ENCODE measurements at regions not wholly inside any gene's neighbourhood (a gene's known extent, or its start where the extent isn't known, plus 50 kb on each side); places are given as distances from the start of the nearest gene placed in this dataset.

DNA sequence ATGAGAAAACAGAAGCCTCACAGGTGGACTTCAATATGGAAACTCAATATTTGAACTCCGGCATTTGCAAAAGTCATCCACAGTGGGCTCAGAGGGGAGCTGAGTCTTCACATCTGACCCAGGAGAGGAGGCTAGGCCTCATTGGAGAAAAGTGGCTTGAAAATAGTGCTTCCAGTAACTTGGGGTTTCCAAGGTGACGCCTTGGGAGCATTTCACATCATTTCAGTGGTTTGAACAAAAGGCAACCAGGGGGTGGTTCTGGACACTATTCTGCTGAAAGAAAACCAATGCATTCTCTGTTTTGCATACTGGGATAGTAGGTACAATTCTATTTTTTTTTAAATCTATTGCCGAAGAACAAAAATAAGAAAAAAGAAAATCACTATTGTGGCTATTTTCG, 599.2 kb upstream of the POM121L12 start:
- TF ChIP-seq, protein P1, sequence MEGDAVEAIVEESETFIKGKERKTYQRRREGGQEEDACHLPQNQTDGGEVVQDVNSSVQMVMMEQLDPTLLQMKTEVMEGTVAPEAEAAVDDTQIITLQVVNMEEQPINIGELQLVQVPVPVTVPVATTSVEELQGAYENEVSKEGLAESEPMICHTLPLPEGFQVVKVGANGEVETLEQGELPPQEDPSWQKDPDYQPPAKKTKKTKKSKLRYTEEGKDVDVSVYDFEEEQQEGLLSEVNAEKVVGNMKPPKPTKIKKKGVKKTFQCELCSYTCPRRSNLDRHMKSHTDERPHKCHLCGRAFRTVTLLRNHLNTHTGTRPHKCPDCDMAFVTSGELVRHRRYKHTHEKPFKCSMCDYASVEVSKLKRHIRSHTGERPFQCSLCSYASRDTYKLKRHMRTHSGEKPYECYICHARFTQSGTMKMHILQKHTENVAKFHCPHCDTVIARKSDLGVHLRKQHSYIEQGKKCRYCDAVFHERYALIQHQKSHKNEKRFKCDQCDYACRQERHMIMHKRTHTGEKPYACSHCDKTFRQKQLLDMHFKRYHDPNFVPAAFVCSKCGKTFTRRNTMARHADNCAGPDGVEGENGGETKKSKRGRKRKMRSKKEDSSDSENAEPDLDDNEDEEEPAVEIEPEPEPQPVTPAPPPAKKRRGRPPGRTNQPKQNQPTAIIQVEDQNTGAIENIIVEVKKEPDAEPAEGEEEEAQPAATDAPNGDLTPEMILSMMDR (IDR thresholded peaks at IDR 0.05) = no peak
- TF ChIP-seq EP300 (IDR thresholded peaks at IDR 0.05) (no peak), POLR2A (IDR thresholded peaks at IDR 0.05) (no peak)
